GM19035 (cell line): ENCODE measurements at regions not wholly inside any gene's neighbourhood (a gene's known extent, or its start where the extent isn't known, plus 50 kb on each side); places are given as distances from the start of the nearest gene placed in this dataset.

ENCODE experiments used
- ATAC-seq: cut with Tn5 transposase; IDR thresholded peaks from one replicate; pipeline ENCODE4 v1.9.1; 2021; ENCODE audit not compliant: unreplicated experiment

DNA sequence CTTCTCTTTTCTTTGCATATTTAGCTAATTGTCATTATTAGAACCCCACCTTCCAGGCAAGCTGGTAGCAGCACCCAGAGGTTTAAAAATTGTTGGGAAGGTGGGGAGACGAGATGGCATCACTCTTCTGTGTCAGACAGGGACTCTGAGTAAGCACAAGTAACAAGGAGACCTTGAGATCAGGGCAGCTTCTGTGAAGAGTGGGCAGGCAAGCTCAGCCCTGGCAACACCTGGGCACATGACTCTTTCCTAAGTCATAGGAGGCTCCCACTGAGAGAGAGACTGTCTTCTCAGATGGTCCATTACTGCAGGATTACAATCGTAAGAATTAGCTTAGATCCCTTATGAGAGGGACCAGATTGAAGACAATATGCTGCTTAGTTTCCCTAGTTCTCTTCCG is 183.5 kb downstream of the BRINP2 start:
- ATAC-seq: no peak

DNA sequence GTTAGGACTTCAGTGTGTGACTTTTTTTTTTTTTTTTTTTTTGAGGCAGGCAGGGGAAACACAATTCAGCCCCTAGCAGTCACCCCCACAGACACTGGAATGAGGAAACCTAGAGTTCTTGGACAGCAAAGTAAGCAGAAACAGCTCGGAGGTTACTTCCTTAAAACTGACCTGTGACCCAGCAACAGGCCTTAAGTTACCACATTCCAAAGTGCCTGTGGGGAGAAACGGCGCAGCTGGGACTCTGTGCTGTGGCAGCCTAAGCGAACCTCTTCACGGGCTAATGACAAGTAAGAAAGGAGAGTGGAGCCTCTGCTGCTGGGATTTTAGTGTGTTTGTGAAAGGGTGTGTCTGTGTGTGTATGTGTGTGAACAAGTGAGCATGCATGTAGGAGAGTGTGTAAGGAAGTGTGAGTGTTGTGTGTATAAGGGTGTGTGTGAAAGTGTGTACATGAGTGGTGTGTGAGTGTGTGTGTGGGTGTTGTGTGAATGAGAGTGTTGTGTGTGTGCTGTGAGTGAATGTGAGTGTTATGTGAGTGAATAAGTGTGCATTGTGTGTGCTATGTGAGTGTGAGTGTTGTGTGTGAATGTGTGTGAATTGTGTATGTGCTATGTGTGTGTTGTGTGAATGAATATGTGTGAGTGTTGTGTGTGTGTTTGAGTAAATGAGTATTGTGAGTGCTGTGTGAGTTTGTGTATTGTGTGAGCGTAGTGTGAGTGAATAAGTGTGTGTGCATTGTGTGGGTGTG is 180.8 kb downstream of the BRINP2 start:
- no peak for ATAC-seq

DNA sequence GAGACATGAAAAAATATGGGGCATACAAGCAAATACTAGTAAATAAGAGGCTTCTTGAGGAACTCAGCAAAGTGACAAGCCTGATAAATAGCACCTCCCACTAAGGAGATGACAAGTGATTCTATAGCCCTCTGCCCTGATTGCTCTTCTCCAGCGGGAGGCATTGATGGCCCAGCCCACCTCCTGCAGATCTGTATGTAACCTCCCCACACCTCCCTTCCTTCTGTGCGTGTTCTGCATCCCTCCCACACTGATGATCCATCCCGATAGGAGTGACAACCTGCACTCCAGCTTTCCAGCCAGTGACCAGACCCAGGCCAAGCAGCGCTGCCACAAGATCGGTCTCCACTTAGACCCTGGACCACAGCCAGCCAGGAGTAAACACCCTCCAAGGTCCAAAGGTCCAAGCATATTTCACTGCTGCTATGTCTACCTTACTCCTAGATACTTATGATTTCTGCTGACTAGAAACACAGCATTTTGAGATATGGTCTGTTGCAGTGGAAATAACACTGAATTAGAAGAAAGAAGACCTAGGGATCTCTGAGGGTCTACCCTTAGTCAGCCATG is 176.1 kb downstream of the BRINP2 start:
- no peak for ATAC-seq

DNA sequence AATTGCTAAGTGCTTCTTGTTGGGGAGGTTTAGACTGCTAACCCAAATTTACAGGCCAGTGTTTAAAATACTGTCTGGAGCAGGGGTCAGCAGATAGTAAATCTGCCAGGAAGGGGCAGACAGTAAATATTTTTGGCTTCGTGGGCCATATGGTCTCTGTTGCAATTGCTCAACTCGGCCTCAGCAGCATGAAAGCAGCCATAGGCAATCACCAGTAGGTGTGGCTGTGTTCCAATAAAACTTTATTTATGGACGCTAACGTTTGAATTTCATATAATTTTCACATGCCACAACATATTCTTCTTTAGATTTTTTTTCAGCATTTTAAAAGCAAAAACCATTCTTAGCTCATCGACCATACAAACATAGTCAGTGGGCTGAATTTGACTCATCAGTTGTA is 172.7 kb downstream of the BRINP2 start:
- no peak for ATAC-seq

DNA sequence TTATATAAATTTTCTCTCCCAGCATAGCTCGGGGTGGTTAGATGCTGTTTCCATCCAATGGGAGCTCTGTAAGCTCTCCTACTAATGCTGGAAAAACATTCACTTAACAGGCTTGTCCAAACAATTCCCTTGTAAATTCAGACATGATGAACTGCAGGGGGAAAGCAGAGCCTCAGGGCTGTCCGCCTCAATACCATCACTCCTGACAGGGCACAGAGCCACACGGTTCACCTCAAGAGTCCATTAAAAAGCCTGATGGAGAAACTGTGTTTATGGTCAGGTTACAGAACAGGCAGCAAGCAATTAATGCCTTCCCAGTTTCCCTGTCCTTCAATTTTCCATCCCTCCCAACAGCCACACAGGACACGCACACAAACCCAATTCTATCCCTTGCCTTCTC is 171.0 kb downstream of the BRINP2 start:
- no peak for ATAC-seq

DNA sequence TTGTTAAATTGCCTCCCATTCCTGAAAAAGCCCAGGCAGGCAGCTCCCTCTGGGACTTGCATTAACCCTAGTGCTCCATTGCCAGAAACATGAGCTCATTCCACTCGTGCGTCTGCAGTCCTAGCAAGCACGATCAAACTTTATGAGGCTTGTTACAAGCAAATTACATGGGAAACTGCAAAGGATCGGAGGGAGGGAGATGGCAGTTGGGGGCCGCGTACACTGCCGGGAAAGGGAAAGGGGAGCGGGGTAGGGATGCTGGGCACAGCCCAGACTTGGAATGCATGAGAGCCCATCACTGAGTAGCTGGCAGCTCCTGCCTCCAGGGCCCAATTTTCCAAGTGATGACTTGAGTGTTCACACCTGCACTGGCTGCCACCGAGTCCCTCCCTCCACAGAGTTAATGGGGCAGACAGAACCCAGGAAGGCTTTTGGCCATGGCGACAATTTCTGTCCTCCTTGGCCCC is 169.9 kb downstream of the BRINP2 start:
- ATAC-seq: no peak

DNA sequence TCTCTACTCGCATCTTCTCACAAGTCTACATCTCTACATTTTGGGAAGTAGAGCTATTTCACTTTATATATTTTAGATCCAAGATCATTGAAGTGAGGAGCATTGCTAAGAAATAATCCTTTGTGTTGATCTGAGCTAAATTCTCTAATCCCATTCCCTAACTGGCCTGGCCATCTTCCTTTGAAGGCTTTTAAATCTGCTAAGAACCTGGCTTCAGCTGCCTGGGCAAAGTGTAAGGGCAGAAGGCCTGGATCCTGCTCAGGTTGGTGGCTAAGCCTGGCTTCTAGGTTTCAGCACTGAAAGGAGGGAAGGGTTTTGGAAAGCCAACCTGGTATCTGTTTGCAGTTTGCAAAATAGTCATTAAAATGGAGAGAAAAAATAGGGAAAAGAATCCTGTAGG is 167.6 kb downstream of the BRINP2 start:
- no peak for ATAC-seq

DNA sequence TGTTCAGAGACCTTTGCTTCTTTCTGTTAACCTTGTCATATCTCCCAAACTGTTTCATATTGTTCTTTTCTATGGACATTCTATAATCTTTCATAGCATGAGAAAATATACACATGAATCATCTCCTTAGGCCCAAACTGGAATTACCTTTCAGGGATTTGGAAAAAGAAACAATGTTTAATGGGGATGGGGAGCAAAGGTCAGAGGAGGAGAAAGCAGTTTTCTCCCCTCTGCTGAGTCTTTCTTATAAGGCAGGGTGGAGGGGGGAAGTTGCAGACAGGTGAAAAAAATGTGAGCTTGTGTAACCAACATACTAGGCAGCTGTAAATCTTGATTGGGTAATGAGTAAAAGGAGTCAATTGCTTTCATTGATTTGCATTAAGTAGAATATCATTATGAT is 164.1 kb downstream of the BRINP2 start:
- no peak for ATAC-seq

DNA sequence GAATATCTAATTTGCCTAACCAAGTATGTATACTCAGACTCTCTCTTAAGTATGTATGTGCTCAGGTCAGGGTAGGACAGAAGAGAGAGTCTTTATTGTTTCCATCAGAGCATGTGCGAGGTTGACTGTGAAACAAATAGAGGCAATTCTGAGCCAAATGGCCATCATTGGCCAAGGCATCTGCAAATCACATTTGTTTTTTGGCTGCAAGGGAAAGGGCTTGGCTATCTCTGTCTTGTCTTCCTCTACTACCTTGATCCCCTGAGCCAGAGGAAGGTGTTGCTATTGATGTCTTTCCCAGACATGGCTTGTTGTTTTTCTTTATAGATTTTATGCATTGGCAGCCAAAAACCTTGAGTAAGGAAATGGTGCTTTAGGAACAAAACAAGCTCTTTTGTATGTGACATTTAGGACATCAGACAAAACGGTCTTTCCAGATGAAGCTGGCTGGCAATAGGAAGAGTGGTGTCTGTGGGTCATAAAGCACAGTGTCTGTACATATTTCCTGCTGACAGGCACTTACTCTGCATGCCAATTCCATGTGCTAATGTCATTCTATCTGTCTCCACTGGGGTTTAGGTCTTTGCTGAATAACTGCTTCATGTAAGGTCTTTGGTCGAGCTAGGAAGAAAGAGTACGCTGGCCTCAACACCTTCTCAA is 163.3 kb downstream of the BRINP2 start:
- ATAC-seq: no peak
